ENCODE measurements at regions not wholly inside any gene's neighbourhood (a gene's known extent, or its start where the extent isn't known, plus 50 kb on each side); places are given as distances from the start of the nearest gene placed in this dataset.
A peak's percentile ranks its signal among the peaks of the same experiment; 100 is the strongest.
"Not testable (repeated sequence)": the region's sequence is repeated elsewhere in the genome, so short reads cannot be mapped to it uniquely, and the experiment has no call there.

GRCh38 chr6:144543006-144543871 is 258.1 kb downstream of the UTRN start:
- no peak for DNase-seq

- no peak for DNase-seq
Measured at GRCh38 chr6:144544266-144544830, 259.2 kb downstream of the UTRN start.

GRCh38 chr6:144546807-144547206 is 261.7 kb downstream of the UTRN start:
- no peak for DNase-seq

GRCh38 chr6:144547409-144547808 is 262.3 kb downstream of the UTRN start:
- no peak for DNase-seq

GRCh38 chr6:144548536-144548935 is 263.4 kb downstream of the UTRN start:
- no peak for DNase-seq

GRCh38 chr6:144549837-144550747 is 265.0 kb downstream of the UTRN start:
- DNase-seq = no peak

- no peak for DNase-seq
Measured at GRCh38 chr6:144551339-144551738, 266.2 kb downstream of the UTRN start.

- no peak for DNase-seq
Measured at GRCh38 chr6:144555066-144555465, 269.9 kb downstream of the UTRN start.

- no peak for DNase-seq
Measured at GRCh38 chr6:144559865-144560593, 274.9 kb downstream of the UTRN start.

GRCh38 chr6:144561455-144562043 is 276.4 kb downstream of the UTRN start:
- no peak for DNase-seq

GRCh38 chr6:144564202-144564601 is 279.1 kb downstream of the UTRN start:
- DNase-seq = no peak

GRCh38 chr6:144566868-144567615 is 281.9 kb downstream of the UTRN start:
- DNase-seq = peak; percentile 26 to 53

GRCh38 chr6:144568241-144568640 is 283.1 kb downstream of the UTRN start:
- DNase-seq = no peak

- not testable (repeated sequence) for DNase-seq
Measured at GRCh38 chr6:144572541-144572940, 287.4 kb downstream of the UTRN start.

- DNase-seq = no peak
Measured at GRCh38 chr6:144574796-144575195, 289.7 kb downstream of the UTRN start.

- DNase-seq = no peak
Measured at GRCh38 chr6:144575327-144575726, 290.2 kb downstream of the UTRN start.

- DNase-seq = no peak
Measured at GRCh38 chr6:144576871-144577270, 291.7 kb downstream of the UTRN start.

GRCh38 chr6:144578385-144579350 is 293.5 kb downstream of the UTRN start:
- no peak for DNase-seq

GRCh38 chr6:144580039-144580438 is 294.9 kb downstream of the UTRN start:
- no peak for DNase-seq

- DNase-seq = no peak
Measured at GRCh38 chr6:144580771-144581170, 295.6 kb downstream of the UTRN start.

All from inflammatory macrophage treated with lipopolysaccharide for 1 hour (primary cell).